Stimulated activated memory B cell treated with anti-CD40 and anti-IgM and Interleukin-4, amounts not matched to agents 10 μg/mL and 1 μg/mL and 100 μg/mL, for 72 hours (primary cell): ENCODE measurements at regions not wholly inside any gene's neighbourhood (a gene's known extent, or its start where the extent isn't known, plus 50 kb on each side); places are given as distances from the start of the nearest gene placed in this dataset.
A peak's percentile ranks its signal among the peaks of the same experiment; 100 is the strongest.

ENCODE experiments used
- ATAC-seq: fragments of 150-1000 bp; cut with Tn5 transposase; 2 replicates; pipeline ENCODE4 v1.10.0; 2021
- H3K27ac Mint-ChIP-seq: one replicate; pipeline ENCODE4 v1.8.0; 2022; ENCODE audit warnings: mild to moderate bottlenecking, mixed read lengths
- H3K27me3 Mint-ChIP-seq: one replicate; pipeline ENCODE4 v1.8.0; 2022; ENCODE audit warnings: mixed read lengths
- H3K36me3 Mint-ChIP-seq: one replicate; pipeline ENCODE4 v1.8.0; 2022; ENCODE audit warnings: mixed read lengths
- H3K4me1 Mint-ChIP-seq: one replicate; pipeline ENCODE4 v1.8.0; 2022; ENCODE audit warnings: mixed read lengths
- H3K4me3 Mint-ChIP-seq: one replicate; pipeline ENCODE4 v1.8.0; 2022; ENCODE audit warnings: mild to moderate bottlenecking, moderate library complexity, mixed read lengths
- H3K9me3 Mint-ChIP-seq: one replicate; pipeline ENCODE4 v1.8.0; 2022; ENCODE audit warnings: mixed read lengths

DNA sequence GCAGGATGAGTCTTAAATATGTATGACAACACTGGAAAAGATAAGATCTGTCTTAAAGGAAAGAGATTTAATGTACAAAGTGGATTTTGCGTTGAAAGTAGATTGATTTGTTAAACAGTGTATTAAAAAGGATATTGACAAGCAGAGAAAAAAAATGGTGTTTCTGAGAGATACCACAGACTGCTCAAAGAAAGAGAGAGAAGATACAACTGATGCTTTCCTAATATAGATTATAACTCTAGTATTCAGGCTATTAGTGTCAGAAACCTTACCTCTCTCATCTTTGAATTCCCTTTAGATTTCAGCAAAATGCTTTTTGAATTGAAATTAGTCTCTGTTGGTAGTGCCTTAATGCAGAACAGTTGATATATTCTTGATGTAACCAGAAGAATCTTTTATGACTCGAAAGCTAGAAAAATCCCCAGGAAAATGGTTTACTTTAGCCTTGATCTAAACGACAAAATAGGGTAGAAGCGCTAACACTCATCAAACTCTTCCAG, 550.7 kb downstream of the INHBA start:
- H3K4me3 Mint-ChIP-seq = no peak overlapping the region
- no peak overlapping the region for H3K27ac Mint-ChIP-seq
- no peaks in the 10 kb centered on the region for H3K9me3 Mint-ChIP-seq

DNA sequence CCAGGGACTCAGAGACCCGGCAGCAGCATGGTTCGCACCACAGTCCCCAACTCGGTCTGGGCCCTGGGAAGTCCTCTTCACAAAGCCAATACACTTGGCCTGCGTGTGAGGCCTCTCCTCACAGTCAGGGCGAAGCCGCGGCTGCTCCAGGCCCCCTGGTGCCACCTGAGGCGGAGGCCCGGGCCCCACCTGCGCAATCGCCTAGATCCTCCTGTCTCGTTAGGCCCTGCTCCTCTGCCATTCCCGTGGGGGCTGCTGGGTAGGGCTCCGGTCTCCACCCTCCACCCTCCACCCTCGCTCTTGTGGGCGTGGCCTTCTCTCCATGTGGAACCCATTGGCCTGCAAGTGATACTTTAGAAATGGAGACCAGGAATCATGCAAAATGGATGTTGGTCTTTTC, 553.3 kb downstream of the INHBA start:
- Mint-ChIP-seq H3K4me1 (no peaks in the 10 kb centered on the region), H3K9me3 (no peaks in the 10 kb centered on the region), H3K4me3 (no peak overlapping the region), H3K27ac (no peak overlapping the region), H3K36me3 (no peaks in the 10 kb centered on the region), H3K27me3 (no peaks in the 10 kb centered on the region)
- ATAC-seq = no peak

More for the DNA sequence above, 550.7 kb downstream of the INHBA start:
- ATAC-seq = no peak
- no peaks in the 10 kb centered on the region for H3K4me1 Mint-ChIP-seq
- no peaks in the 10 kb centered on the region for H3K27me3 Mint-ChIP-seq
- H3K36me3 Mint-ChIP-seq = no peaks in the 10 kb centered on the region

DNA sequence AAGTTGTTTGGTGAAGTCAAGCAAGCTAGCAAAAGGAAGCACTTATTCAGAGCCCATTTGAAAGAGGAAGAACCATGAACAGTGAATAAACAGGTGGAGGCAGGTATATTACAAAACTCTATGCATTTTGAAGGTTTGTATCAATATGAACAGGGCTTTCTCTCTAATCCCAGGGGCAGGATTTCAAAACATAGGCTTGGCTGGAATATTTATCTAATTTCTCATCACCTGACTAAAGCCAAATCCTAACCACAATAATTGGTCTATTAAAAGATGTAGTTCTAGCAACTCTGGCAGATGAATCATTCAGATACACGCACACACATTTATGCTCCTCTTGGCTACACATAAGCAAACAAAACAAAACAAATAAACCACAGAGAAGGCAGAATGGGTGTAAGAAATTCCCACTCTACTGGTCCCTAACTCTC, 554.4 kb downstream of the INHBA start:
- Mint-ChIP-seq H3K4me3 (no peak overlapping the region), H3K4me1 (no peaks in the 10 kb centered on the region), H3K27me3 (no peaks in the 10 kb centered on the region), H3K27ac (no peak overlapping the region), H3K9me3 (no peaks in the 10 kb centered on the region), H3K36me3 (no peaks in the 10 kb centered on the region)
- no peak for ATAC-seq

DNA sequence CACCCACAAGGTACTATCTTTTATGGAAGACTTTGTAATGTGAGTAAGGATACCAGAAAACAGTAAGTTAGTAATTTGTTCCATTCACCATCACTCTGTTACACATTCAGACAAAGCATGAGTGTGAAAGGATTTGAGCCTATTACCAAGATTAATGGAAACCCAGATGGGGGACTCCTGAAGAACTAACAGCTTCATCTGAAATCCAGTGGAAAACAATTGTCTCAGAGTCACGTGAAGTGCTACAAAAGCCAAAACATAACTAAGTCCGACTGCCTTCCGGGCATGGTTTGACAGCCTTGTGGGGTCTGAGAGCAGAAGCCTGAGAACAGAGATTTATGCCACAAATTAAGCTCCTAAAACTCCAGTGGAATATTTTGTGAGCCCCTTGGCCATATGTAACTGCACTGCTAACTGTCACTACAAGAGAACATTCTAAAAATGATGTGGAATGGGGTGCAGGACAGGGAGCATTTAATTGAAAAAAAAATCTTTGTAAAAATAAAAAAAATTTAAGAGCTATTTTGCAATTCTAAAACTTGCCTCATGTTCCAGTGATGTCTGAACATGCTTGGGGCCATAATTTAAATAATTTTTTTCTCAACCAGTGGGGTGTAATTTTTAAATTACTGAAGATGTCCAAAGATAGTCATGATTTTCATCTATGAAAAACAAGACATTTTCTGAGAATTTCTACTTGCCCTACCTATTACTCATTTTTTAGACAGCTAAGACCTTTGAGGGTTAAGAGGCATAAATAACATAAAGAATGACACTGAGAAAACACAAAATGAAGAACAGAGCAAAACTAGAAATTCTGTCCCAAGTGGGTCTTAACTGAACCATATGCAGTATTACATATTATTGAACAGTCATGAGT, 555.0 kb downstream of the INHBA start:
- Mint-ChIP-seq H3K4me3 (no peak overlapping the region), H3K36me3 (no peaks in the 10 kb centered on the region), H3K4me1 (no peaks in the 10 kb centered on the region), H3K27ac (no peak overlapping the region), H3K9me3 (no peaks in the 10 kb centered on the region), H3K27me3 (no peaks in the 10 kb centered on the region)
- no peak for ATAC-seq

DNA sequence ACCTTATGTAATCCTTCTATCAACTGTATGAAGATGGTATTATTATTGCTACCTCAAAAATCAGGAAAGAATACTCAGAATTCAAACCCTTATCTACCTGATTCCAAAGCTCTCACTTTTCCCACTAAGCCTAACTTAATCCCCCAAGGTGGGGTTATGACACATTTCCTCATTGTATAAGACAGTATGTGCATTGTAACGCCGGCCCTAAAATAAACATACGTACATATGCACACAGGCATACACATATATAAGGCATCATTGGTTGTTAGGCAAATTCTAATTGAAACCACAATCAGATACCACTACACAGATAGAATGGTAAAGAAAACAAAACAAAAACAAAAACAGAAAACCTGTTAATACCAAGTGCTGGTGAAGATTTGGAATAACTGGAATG, 556.5 kb downstream of the INHBA start:
- no peak for ATAC-seq
- no peak overlapping the region for H3K4me3 Mint-ChIP-seq
- H3K9me3 Mint-ChIP-seq = no peaks in the 10 kb centered on the region
- H3K27me3 Mint-ChIP-seq = no peaks in the 10 kb centered on the region
- H3K27ac Mint-ChIP-seq = no peak overlapping the region
- no peaks in the 10 kb centered on the region for H3K36me3 Mint-ChIP-seq
- H3K4me1 Mint-ChIP-seq = no peaks in the 10 kb centered on the region

DNA sequence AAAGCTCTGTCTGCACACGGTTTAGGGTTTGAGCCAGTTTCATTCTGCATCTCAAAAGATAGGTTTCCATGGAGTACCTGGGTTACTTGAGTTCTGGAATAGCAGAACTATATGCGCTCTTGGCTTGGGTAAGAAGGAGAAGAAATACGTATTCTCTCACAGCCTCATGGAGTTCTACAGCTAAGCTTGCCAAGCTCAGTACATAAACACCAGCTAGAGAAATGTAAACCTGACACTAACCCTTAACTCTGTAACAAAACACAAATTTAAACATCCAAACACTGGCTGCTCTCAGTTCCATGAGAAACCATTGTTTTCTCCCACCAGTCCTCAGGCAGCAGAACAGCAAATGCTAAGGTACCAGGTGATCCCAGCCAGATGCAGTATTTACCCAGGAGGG, 557.2 kb downstream of the INHBA start:
- H3K4me1 Mint-ChIP-seq = no peaks in the 10 kb centered on the region
- ATAC-seq = no peak
- no peaks in the 10 kb centered on the region for H3K36me3 Mint-ChIP-seq
- no peak overlapping the region for H3K27ac Mint-ChIP-seq
- H3K27me3 Mint-ChIP-seq = no peaks in the 10 kb centered on the region
- no peak overlapping the region for H3K4me3 Mint-ChIP-seq
- no peaks in the 10 kb centered on the region for H3K9me3 Mint-ChIP-seq

DNA sequence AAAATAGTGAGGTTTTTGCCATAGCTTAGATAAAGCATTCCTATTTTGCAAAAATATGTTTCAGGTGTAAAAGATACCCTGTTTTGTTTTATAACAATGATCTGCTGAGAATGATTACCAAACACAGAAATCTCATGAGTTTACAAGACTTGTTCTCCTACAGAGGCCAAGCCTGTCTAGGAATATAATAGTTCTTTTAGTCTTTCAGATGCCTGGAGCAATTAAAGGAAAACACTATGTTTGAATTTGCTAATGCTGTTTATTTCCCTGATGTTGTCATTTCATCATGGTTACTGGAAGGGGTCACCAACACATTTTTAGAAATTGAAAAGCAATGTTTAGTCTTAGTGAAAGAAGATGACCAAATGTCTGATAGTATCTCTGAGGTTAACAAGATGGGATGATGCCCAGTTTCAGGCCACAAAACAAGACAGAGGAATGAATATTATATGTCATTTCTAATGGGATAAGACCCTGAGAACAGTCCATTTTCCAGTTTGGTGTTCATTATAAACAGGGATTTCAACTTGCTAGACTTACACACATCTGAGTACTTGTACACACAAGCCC, 559.9 kb downstream of the INHBA start:
- no peaks in the 10 kb centered on the region for H3K9me3 Mint-ChIP-seq
- no peaks in the 10 kb centered on the region for H3K27me3 Mint-ChIP-seq
- no peak overlapping the region for H3K4me3 Mint-ChIP-seq
- ATAC-seq = no peak
- no peak overlapping the region for H3K27ac Mint-ChIP-seq
- no peaks in the 10 kb centered on the region for H3K36me3 Mint-ChIP-seq
- H3K4me1 Mint-ChIP-seq = no peaks in the 10 kb centered on the region

DNA sequence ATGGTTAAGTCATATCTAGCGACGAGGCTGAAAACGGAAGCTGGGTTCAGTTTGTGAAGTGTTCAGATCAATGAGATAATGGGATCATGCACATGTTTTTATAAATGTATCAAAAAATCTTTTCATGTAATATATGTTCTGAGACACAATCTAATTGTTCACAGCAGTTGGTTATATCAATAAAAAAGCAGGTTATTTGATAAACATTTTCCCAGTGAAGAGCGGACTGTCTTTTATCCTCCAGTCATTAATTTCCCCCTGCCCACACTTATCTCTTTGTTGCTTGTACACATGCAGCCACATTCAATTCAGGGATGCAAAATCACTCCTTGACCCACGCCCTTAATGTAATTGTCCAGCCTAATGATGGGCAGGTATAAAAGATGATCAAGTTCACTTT, 563.1 kb downstream of the INHBA start:
- ATAC-seq = no peak
- Mint-ChIP-seq H3K9me3 (no peaks in the 10 kb centered on the region), H3K4me3 (no peak overlapping the region), H3K27me3 (no peaks in the 10 kb centered on the region), H3K36me3 (no peaks in the 10 kb centered on the region), H3K4me1 (no peaks in the 10 kb centered on the region), H3K27ac (no peak overlapping the region)

DNA sequence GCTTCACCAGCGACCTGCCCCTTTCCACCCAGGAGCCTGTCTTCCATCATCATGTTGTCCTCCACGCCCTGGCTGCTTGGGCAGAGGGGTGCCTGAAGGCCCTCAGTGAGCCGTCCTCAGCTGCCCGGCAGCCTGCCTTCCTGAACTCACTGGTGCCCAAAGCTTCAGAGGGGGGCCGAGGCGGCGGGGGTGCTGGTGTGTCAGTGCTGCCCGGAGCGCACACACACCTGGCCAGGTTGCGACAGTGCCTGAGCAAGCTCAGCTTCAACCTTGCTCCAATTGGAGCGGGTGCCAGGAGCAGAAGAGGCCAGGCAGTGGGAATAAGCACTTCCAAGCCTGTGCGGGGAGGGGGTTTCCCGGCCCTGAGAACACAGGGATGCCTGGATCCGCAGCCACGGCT, 566.3 kb downstream of the INHBA start:
- Mint-ChIP-seq H3K27me3 (no peaks in the 10 kb centered on the region), H3K4me3 (no peak overlapping the region), H3K36me3 (no peaks in the 10 kb centered on the region), H3K27ac (no peak overlapping the region), H3K9me3 (no peaks in the 10 kb centered on the region), H3K4me1 (peaks cover 12% of the 10 kb centered on the region)
- ATAC-seq = no peak

DNA sequence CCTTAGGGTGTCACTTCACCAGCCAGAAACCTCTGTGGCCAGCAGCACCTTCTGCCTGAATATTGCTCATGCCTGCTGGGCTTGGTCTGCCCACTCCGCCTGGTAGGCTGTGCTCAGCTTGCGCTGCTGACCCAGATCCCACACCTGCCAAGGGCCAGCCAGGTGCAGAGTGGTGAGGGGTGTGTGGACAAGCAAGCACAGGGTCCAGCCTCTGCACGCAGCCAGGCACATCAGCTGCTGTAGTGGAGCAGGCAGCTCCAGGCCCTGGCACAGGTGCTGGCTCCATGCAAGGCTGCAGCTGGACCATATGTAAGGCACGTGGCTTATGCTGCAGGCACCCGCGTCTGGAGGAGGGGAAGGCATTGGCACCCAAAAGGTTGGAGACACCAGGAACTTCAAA, 567.4 kb downstream of the INHBA start:
- Mint-ChIP-seq H3K36me3 (no peaks in the 10 kb centered on the region), H3K4me3 (no peak overlapping the region), H3K27ac (no peak overlapping the region), H3K4me1 (peaks cover 12% of the 10 kb centered on the region), H3K27me3 (no peaks in the 10 kb centered on the region), H3K9me3 (no peaks in the 10 kb centered on the region)
- no peak for ATAC-seq

DNA sequence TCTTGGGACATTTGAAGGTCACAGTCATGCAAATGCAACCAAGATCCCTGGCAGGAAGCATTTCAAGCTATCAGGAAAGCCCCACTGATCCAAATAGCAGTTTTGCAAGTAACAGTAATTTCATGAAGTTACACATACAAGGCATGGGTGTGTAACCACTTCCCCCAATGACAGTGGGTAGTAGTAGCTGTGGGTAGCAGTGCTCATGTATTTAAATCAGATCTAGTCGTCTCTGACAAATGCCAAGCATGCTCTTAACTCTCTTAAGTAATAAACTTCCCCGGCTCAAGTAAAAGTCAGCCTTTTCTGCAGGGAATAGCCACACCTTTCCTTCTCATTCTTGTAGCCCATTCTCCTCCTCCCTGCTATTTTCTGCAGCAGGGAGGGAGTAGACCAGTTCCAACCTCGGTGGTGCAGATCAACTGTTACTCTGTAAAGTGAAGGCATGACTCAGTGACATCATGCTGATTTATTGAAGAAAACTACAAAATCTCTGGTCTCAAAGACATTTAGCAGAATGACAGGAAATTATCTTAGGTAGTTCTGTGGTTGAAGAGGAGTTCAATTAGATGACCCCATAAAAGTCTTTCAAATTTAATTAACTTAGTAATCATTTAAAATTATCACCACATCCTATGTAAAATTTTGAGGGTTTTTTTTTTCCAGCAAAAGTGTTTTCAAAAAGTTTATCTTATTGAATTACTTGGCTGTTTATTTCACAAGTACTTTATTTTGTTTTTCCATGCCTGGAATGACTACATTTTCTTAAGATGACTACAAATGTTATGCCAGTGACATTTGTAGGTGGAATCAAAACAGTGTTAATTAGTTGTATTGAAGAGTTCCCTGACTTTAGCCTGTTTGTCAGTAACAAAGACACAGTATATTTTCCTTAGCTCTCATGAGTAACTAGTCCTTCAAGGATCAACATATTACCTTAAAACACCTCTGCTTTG, 568.3 kb downstream of the INHBA start:
- H3K9me3 Mint-ChIP-seq = no peaks in the 10 kb centered on the region
- H3K4me1 Mint-ChIP-seq = peaks cover 12% of the 10 kb centered on the region
- peak overlapping the region; percentile 73 for H3K27ac Mint-ChIP-seq
- H3K36me3 Mint-ChIP-seq = no peaks in the 10 kb centered on the region
- peak; percentile 80 for ATAC-seq
- no peaks in the 10 kb centered on the region for H3K27me3 Mint-ChIP-seq
- H3K4me3 Mint-ChIP-seq = no peak overlapping the region

DNA sequence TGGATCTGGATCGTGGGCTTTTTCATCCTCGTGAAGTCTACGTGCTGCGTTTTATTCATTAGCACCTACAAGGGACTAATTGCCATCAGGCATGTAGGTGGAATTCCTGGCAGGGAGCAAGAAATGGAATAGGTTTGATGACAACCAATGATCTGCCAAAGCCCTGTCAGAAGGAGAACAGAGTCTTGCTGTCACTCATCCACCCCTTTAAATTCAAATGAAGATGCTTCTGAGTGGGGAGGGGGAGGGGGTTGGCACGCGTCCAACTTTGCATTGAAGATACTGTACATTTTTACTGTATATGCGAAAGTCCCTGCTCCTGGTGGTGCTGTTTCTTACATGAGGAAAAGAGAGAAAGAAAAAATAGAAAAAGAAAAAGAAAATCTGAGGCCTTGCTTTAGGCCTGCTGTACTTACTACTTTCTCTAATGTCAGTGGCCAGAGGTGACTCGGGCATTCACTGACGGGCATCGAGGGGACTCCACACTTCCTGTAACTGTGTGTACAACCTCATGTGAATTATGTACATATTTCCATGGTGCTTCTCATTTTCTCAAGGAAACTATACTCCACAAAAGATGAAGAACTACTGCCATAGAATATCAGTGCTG, 569.1 kb downstream of the INHBA start:
- Mint-ChIP-seq H3K36me3 (no peaks in the 10 kb centered on the region), H3K4me3 (no peak overlapping the region), H3K27ac (peak overlapping the region; percentile 73), H3K27me3 (no peaks in the 10 kb centered on the region), H3K4me1 (peaks cover 12% of the 10 kb centered on the region), H3K9me3 (no peaks in the 10 kb centered on the region)
- ATAC-seq = no peak

DNA sequence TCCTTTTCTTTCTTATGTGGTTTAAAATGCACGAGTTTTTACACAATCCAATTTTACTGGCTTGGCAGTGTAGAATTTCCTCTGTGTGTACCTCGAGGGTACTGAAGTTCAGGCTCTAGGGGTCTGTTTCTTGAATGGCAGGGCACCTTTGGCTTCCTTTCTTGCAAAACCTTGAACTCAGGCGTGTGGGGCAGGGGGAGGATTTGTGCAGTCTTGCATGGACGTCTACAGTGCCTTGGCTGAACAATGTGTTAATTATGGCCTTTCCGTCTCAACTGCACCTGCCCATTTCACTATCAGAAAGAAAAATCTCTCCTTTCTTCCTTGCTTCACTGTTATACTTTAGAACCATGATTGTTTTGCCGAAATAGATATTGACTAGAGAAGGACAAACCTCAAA, 570.9 kb downstream of the INHBA start:
- H3K4me1 Mint-ChIP-seq = peaks cover 12% of the 10 kb centered on the region
- no peak overlapping the region for H3K27ac Mint-ChIP-seq
- no peaks in the 10 kb centered on the region for H3K27me3 Mint-ChIP-seq
- H3K9me3 Mint-ChIP-seq = no peaks in the 10 kb centered on the region
- H3K4me3 Mint-ChIP-seq = no peak overlapping the region
- ATAC-seq = no peak
- no peaks in the 10 kb centered on the region for H3K36me3 Mint-ChIP-seq

DNA sequence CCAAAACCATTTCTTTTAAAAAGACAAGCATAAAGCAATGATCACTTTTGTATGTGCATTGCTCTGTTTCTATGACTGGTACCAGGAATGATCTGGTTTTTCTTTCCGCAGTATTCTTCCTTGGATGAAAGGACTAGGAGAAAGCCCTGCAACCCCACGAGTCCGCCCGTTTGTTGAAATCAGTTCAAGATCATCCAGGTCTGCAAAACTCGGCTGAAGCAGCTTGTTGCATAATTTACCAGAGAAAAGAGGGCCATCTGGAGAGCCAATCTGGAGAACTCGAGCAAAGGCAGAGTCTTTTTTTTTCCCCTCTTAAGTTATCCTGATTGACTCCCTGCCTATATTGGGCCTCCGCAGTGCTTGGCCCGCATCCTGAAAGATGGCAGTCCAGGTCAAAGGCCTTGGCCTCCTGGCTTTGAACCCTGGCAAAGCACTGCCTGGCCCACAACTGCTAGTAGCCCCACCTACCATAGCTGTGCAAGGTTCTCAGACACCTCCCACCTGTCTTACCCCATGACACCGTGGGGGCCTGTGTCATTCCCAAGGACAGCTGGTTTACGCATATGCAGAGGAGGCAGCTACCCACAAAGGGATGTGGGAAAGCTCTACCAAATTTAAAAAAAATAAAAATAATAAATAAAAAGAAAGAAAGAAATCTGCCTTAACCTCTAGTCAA, 572.2 kb downstream of the INHBA start:
- H3K27ac Mint-ChIP-seq = no peak overlapping the region
- H3K4me3 Mint-ChIP-seq = no peak overlapping the region
- no peaks in the 10 kb centered on the region for H3K27me3 Mint-ChIP-seq
- H3K9me3 Mint-ChIP-seq = no peaks in the 10 kb centered on the region
- no peak for ATAC-seq
- no peaks in the 10 kb centered on the region for H3K36me3 Mint-ChIP-seq
- peaks cover 12% of the 10 kb centered on the region for H3K4me1 Mint-ChIP-seq
